ENCODE measurements at regions not wholly inside any gene's neighbourhood (a gene's known extent, or its start where the extent isn't known, plus 50 kb on each side); places are given as distances from the start of the nearest gene placed in this dataset.

GRCh38 chr3:162842549-162843216 is 1346.1 kb downstream of the OTOL1 start:
- no peak overlapping the region for H3K27ac Mint-ChIP-seq (ENCODE audit: unreplicated experiment)
- intact Hi-C loops (cut with micrococcal nuclease; ENCODE audit: unreplicated experiment), result no loop called here
- no peaks in the 10 kb centered on the region for H3K9me3 Mint-ChIP-seq (ENCODE audit: unreplicated experiment)
- Histone ChIP-seq H3K36me3 (ENCODE audit: control insufficient read depth, insufficient read depth, low read length) (no peaks in the 10 kb centered on the region), H3K9me3 (no peaks in the 10 kb centered on the region), H3K4me3 (ENCODE audit: low read depth, low read length) (no peak overlapping the region), H3K27me3 (replicated peaks; ENCODE audit: control insufficient read depth, insufficient read depth, low read length) (no peaks in the 10 kb centered on the region), H3K4me1 (no peaks in the 10 kb centered on the region)
- no peak overlapping the region for H3K4me3 Mint-ChIP-seq (ENCODE audit: unreplicated experiment)
- no peak for DNase-seq
- TF ChIP-seq CTCF (IDR thresholded peaks at IDR 0.05; ENCODE audit: insufficient read depth in 1 of 2, low read depth in 1 of 2, low read length in 1 of 2, severe bottlenecking in 1 of 2, unreplicated experiment in 1 of 2), result no peak
- POLR2A ChIA-PET, result no interaction called here
- BruUV-seq (replicated peaks), result no TSS peak
- no peaks in the 10 kb centered on the region for H3K27me3 Mint-ChIP-seq (ENCODE audit: insufficient read depth, unreplicated experiment)
- H3K4me1 Mint-ChIP-seq (ENCODE audit: low read depth, unreplicated experiment), result no peaks in the 10 kb centered on the region
- no peaks in the 10 kb centered on the region for H3K36me3 Mint-ChIP-seq (ENCODE audit: insufficient read depth, unreplicated experiment)
- CTCF ChIA-PET, result no interaction called here

GRCh38 chr3:162845918-162846317 is 1349.3 kb downstream of the OTOL1 start:
- no TSS peak for BruUV-seq (replicated peaks)
- CTCF ChIA-PET, result no interaction called here
- H3K36me3 ChIP-seq (ENCODE audit: control insufficient read depth, insufficient read depth, low read length), result no peaks in the 10 kb centered on the region

DNA sequence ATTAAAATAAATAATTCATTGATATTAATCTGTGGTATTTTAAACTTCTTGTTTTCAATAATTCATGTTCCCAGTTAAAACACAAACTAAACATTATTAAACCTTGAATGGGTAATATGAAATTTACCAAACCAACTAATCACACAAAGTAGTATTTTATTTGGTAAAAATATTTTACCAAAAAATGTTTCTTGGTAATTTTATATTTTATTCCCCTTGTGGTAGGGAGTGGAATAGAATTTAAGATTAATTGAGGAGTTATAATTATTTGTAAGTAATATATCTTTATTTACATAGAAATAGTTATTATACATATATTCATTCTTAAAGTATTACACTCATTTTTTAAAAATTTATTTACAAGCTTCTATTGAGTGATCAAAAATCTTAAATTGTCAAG is 1350.9 kb downstream of the OTOL1 start:
- Histone ChIP-seq H3K27me3 (replicated peaks; ENCODE audit: control insufficient read depth, insufficient read depth, low read length) (no peaks in the 10 kb centered on the region), H3K9me3 (no peaks in the 10 kb centered on the region), H3K4me1 (no peaks in the 10 kb centered on the region), H3K4me3 (ENCODE audit: low read depth, low read length) (no peak overlapping the region), H3K36me3 (ENCODE audit: control insufficient read depth, insufficient read depth, low read length) (no peaks in the 10 kb centered on the region)
- Mint-ChIP-seq H3K27me3 (ENCODE audit: insufficient read depth, unreplicated experiment) (peaks cover 3% of the 10 kb centered on the region), H3K27ac (ENCODE audit: unreplicated experiment) (no peak overlapping the region), H3K4me3 (ENCODE audit: unreplicated experiment) (no peak overlapping the region), H3K9me3 (ENCODE audit: unreplicated experiment) (no peaks in the 10 kb centered on the region), H3K36me3 (ENCODE audit: insufficient read depth, unreplicated experiment) (no peaks in the 10 kb centered on the region), H3K4me1 (ENCODE audit: low read depth, unreplicated experiment) (no peaks in the 10 kb centered on the region)
- intact Hi-C loops (cut with micrococcal nuclease; ENCODE audit: unreplicated experiment), result no loop called here
- POLR2A ChIA-PET, result no interaction called here
- CTCF ChIA-PET, result no interaction called here
- no peak for TF ChIP-seq CTCF (IDR thresholded peaks at IDR 0.05; ENCODE audit: insufficient read depth in 1 of 2, low read depth in 1 of 2, low read length in 1 of 2, severe bottlenecking in 1 of 2, unreplicated experiment in 1 of 2)
- DNase-seq, result no peak
- no TSS peak for BruUV-seq (replicated peaks)

More at GRCh38 chr3:162845918-162846317, 1349.3 kb downstream of the OTOL1 start:
- Histone ChIP-seq H3K27me3 (replicated peaks; ENCODE audit: control insufficient read depth, insufficient read depth, low read length) (no peaks in the 10 kb centered on the region), H3K4me3 (ENCODE audit: low read depth, low read length) (no peak overlapping the region), H3K4me1 (no peaks in the 10 kb centered on the region), H3K9me3 (no peaks in the 10 kb centered on the region)
- TF ChIP-seq CTCF (IDR thresholded peaks at IDR 0.05; ENCODE audit: insufficient read depth in 1 of 2, low read depth in 1 of 2, low read length in 1 of 2, severe bottlenecking in 1 of 2, unreplicated experiment in 1 of 2), result no peak
- Mint-ChIP-seq H3K36me3 (ENCODE audit: insufficient read depth, unreplicated experiment) (no peaks in the 10 kb centered on the region), H3K4me3 (ENCODE audit: unreplicated experiment) (no peak overlapping the region), H3K4me1 (ENCODE audit: low read depth, unreplicated experiment) (no peaks in the 10 kb centered on the region), H3K9me3 (ENCODE audit: unreplicated experiment) (no peaks in the 10 kb centered on the region), H3K27ac (ENCODE audit: unreplicated experiment) (no peak overlapping the region), H3K27me3 (ENCODE audit: insufficient read depth, unreplicated experiment) (peaks cover under 1% of the 10 kb centered on the region)
- no peak for DNase-seq
- intact Hi-C loops (cut with micrococcal nuclease; ENCODE audit: unreplicated experiment), result no loop called here
- POLR2A ChIA-PET, result no interaction called here
